ENCODE measurements at regions not wholly inside any gene's neighbourhood (a gene's known extent, or its start where the extent isn't known, plus 50 kb on each side); places are given as distances from the start of the nearest gene placed in this dataset.

GRCh38 chr1:9435153-9435636 is 104.1 kb upstream of the SLC25A33 start:
- no peak overlapping the region for H3K4me3 ChIP-seq (ENCODE audit: low read depth, low read length)
- no peak for DNase-seq (ENCODE audit: low read depth)
- TF ChIP-seq CTCF (IDR thresholded peaks at IDR 0.05; ENCODE audit: low read depth, low read length, missing control alignments) = no peak
- in situ Hi-C loops (cut with HindIII; ENCODE audit: low sequenced_read_pairs) = no loop called here

DNA sequence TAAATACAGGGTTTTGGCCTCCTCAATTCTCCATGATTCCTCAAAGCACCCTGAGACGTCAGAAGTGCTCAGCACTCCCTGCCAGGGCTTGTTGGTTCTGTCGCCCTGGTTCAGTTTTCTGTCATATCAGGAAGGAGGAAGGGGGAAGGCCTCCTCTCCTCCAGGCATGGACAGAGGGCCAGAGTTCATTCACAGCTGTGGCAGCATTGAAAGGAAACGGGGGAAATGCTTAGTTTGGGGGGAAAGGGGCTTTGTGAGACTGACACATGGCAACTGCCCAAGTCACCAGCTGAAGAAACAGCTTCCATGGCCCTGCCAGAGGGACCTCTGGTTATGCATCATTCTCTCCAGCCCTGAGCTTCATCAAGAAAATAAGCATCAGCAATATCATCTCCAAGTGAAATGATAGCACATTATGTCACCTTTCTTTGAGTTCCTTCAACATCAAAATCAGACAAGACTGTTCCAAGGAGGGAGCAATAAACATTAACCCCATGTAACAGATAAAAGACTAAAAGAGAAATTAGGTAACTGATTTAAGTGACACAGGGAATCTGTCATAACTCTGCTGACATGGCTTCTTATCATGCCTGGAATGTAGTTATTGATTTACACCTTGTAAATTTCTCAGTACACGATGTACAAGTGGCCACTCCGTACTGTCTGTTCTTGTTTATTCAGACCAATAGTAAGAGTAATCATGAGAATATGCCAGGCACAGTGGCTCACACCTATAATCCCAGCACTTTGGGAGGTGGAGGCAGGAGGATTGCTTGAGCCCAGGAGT is 103.2 kb upstream of the SLC25A33 start:
- no peak for DNase-seq (ENCODE audit: low read depth)
- TF ChIP-seq CTCF (IDR thresholded peaks at IDR 0.05; ENCODE audit: low read depth, low read length, missing control alignments) = no peak
- in situ Hi-C loops (cut with HindIII; ENCODE audit: low sequenced_read_pairs) = no loop called here
- no peak overlapping the region for H3K4me3 ChIP-seq (ENCODE audit: low read depth, low read length)

GRCh38 chr1:9437961-9438430 is 101.3 kb upstream of the SLC25A33 start:
- no peak for TF ChIP-seq CTCF (IDR thresholded peaks at IDR 0.05; ENCODE audit: low read depth, low read length, missing control alignments)
- H3K4me3 ChIP-seq (ENCODE audit: low read depth, low read length) = no peak overlapping the region
- peak; percentile 49 for DNase-seq (ENCODE audit: low read depth)
- in situ Hi-C loops (cut with HindIII; ENCODE audit: low sequenced_read_pairs) = no loop called here

GRCh38 chr1:9438431-9439073 is 100.7 kb upstream of the SLC25A33 start:
- DNase-seq (ENCODE audit: low read depth) = peak; percentile 52
- TF ChIP-seq CTCF (IDR thresholded peaks at IDR 0.05; ENCODE audit: low read depth, low read length, missing control alignments) = no peak
- in situ Hi-C loops (cut with HindIII; ENCODE audit: low sequenced_read_pairs) = no loop called here
- no peak overlapping the region for H3K4me3 ChIP-seq (ENCODE audit: low read depth, low read length)

- in situ Hi-C loops (cut with HindIII; ENCODE audit: low sequenced_read_pairs) = no loop called here
- no peak for DNase-seq (ENCODE audit: low read depth)
- H3K4me3 ChIP-seq (ENCODE audit: low read depth, low read length) = no peak overlapping the region
- no peak for TF ChIP-seq CTCF (IDR thresholded peaks at IDR 0.05; ENCODE audit: low read depth, low read length, missing control alignments)
Measured at GRCh38 chr1:9439074-9439761, 100.0 kb upstream of the SLC25A33 start.

DNA sequence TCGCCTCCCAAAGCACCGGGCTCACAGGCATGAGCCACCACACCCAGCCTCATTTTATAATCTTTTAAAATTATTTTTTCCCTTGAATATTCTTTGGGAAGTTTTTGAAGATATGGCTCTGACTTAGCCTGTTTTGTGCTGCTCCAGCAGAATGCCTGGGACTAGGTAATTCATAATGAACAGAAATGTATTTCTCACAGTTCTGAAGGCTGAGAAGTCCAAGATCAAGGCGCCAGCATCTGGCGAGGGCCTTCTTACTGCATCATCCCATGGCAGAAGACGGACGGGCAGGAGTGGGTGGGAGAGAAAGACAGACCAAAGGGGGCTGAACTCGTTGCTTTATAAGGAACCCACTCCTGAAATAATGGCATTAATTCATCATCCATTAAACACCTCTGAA is 99.0 kb upstream of the SLC25A33 start:
- no peak for TF ChIP-seq CTCF (IDR thresholded peaks at IDR 0.05; ENCODE audit: low read depth, low read length, missing control alignments)
- in situ Hi-C loops (cut with HindIII; ENCODE audit: low sequenced_read_pairs) = no loop called here
- no peak for DNase-seq (ENCODE audit: low read depth)
- H3K4me3 ChIP-seq (ENCODE audit: low read depth, low read length) = no peak overlapping the region
